RWPE2 (cell line): ENCODE measurements at regions not wholly inside any gene's neighbourhood (a gene's known extent, or its start where the extent isn't known, plus 50 kb on each side); places are given as distances from the start of the nearest gene placed in this dataset.

Source experiments
- ATAC-seq: fragments of 200-7000 bp; cut with Tn5 transposase; 3 replicates; pipeline ENCODE4 v1.9.1; 2021; ENCODE audit warnings: low read depth
- DNase-seq: peaks from one replicate; pipeline ENCODE4 v3.0.0-alpha.2; 2020; ENCODE audit warnings: low spot score
- H3K27ac ChIP-seq: fragments of 450-650 bp; 2 replicates; pipeline ENCODE4 v1.5.1; 2017; ENCODE audit warnings: mild to moderate bottlenecking; ENCODE audit not compliant: poor library complexity, severe bottlenecking
- H3K27me3 ChIP-seq: fragments of 250-450 bp; sonication (Bioruptor Pico); 2 replicates; pipeline ENCODE4 v1.5.1; 2021; ENCODE audit warnings: mild to moderate bottlenecking, moderate library complexity; ENCODE audit not compliant: insufficient read depth, poor library complexity, severe bottlenecking
- H3K36me3 ChIP-seq: fragments of 250-450 bp; sonication (Bioruptor Pico); 2 replicates; pipeline ENCODE4 v1.5.1; 2020; ENCODE audit warnings: low read depth, mild to moderate bottlenecking, moderate library complexity
- H3K4me1 ChIP-seq: fragments of 250-450 bp; sonication (Bioruptor Pico); 2 replicates; pipeline ENCODE4 v1.5.1; 2021; ENCODE audit warnings: mild to moderate bottlenecking, moderate library complexity; ENCODE audit not compliant: insufficient read depth, poor library complexity, severe bottlenecking
- H3K4me3 ChIP-seq: fragments of 250-450 bp; sonication (Bioruptor Pico); 2 replicates; pipeline ENCODE4 v1.5.1; 2021; ENCODE audit warnings: mild to moderate bottlenecking, moderate library complexity; ENCODE audit not compliant: severe bottlenecking
- H3K9me3 ChIP-seq: fragments of 250-450 bp; sonication (Bioruptor Pico); 2 replicates; pipeline ENCODE4 v1.5.1; 2021; ENCODE audit warnings: mild to moderate bottlenecking, moderate library complexity; ENCODE audit not compliant: severe bottlenecking
- CTCF ChIP-seq: fragments of 450-650 bp; IDR thresholded peaks from one replicate; pipeline ENCODE4 v1.5.1; 2017; ENCODE audit warnings: mild to moderate bottlenecking, moderate library complexity; ENCODE audit not compliant: poor library complexity, severe bottlenecking

- Histone ChIP-seq H3K9me3 (peaks cover 3% of the 10 kb centered on the region), H3K27ac (no peak overlapping the region), H3K4me3 (no peak overlapping the region), H3K4me1 (no peaks in the 10 kb centered on the region), H3K27me3 (no peaks in the 10 kb centered on the region), H3K36me3 (no peaks in the 10 kb centered on the region)
- DNase-seq, result no peak
- ATAC-seq, result no peak
- TF ChIP-seq CTCF, result no peak
Observed at GRCh38 chr20:22088882-22089281, 383.4 kb downstream of the PAX1 start.

DNA sequence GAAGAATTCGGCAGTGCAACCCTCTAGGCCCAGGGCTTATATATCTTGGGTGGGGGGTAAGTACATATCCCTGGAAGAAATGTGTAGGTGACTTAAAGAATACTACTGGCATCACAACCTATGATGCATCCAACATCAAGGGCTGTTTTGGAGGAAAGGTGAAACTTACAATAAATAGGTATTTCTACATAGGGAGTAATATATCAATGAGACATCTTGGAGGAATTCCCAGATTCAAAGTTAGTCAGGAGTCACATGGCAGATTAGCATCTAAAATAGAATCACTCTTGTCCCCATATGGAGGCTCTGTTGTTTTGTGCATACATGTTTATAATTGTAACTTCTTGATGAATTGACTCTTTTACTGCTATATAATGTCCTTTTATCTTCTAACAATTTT lies 375.5 kb downstream of the PAX1 start:
- Histone ChIP-seq H3K4me1 (no peaks in the 10 kb centered on the region), H3K9me3 (no peaks in the 10 kb centered on the region), H3K27me3 (no peaks in the 10 kb centered on the region), H3K36me3 (no peaks in the 10 kb centered on the region), H3K4me3 (no peak overlapping the region), H3K27ac (no peak overlapping the region)
- DNase-seq (no peak), ATAC-seq (peak; percentile 70)
- TF ChIP-seq CTCF, result no peak

DNA sequence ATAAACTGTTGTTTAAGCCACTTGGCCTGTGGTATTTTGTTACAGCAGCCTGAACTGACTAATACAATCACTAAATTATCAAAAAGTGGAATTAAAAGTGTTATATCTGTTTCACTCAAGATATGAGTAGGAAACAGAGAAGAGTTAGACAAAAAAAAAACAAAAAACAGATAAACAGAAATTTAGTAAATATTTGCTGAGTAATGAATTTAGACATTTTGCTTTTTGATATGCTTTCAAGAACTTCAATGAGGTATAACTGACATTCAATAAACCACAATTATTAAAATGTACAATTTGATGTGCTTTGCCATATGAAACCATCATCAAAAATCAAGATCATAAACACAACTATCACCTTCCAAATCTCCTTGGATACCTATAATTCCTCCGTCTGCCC lies 369.2 kb downstream of the PAX1 start:
- Histone ChIP-seq H3K4me3 (no peak overlapping the region), H3K27ac (no peak overlapping the region), H3K4me1 (no peaks in the 10 kb centered on the region), H3K9me3 (no peaks in the 10 kb centered on the region), H3K36me3 (no peaks in the 10 kb centered on the region), H3K27me3 (no peaks in the 10 kb centered on the region)
- DNase-seq (no peak), ATAC-seq (no peak)
- TF ChIP-seq CTCF, result no peak

DNA sequence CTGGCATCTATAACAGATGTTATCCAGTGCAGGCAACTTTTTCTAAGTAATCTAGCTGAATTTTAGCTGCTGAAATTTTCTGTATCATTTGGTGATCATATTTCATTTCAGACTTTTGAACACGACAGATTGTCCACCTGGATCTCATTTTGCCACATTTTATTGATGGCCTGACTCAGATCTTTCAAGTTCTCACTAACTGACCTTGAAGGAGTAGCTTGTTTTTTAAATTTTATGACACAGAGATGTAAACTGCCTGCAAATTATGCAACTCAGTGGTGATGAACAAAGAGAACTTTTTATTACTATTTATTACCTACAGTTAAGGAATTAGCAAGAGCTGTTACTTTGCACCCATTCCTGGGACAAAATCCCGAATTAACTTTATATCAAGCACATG lies 366.4 kb downstream of the PAX1 start:
- Histone ChIP-seq H3K4me1 (no peaks in the 10 kb centered on the region), H3K27me3 (no peaks in the 10 kb centered on the region), H3K9me3 (no peaks in the 10 kb centered on the region), H3K4me3 (no peak overlapping the region), H3K36me3 (no peaks in the 10 kb centered on the region), H3K27ac (no peak overlapping the region)
- no peak for DNase-seq
- TF ChIP-seq CTCF, result no peak
- no peak for ATAC-seq

DNA sequence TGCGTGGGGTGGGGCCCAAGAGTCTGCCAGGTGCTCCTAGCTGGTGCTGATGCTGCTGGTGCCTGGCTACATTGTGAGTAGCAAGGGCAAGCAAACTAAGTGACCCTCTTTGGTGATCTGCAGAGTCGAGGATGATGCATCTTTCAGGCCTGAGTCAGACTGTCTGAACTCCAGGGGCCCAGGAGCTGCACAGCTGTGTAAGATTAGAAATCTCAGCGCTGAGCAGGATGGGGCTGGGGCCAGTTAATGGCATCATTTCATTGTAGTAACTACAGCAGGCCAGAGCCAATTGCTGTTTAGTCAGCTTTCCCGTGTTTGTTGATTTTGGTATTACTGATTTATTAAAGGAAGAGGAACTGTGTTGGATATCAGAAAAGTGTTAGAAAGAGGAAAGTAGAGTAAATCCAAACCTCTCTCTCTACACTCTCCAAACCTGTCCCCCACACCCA lies 365.2 kb downstream of the PAX1 start:
- Histone ChIP-seq H3K4me1 (no peaks in the 10 kb centered on the region), H3K27me3 (no peaks in the 10 kb centered on the region), H3K36me3 (no peaks in the 10 kb centered on the region), H3K9me3 (no peaks in the 10 kb centered on the region), H3K27ac (no peak overlapping the region), H3K4me3 (no peak overlapping the region)
- ATAC-seq, result peak; percentile 45; the same call in 1 of the 3 replicates
- TF ChIP-seq CTCF, result no peak
- DNase-seq, result no peak
